GM12874 (cell line): ENCODE measurements at regions not wholly inside any gene's neighbourhood (a gene's known extent, or its start where the extent isn't known, plus 50 kb on each side); places are given as distances from the start of the nearest gene placed in this dataset.

Source experiments
- TF ChIP-seq, protein P1 (sequence below): IDR thresholded peaks from 2 replicates; pipeline ENCODE4 v1.5.1; 2011; ENCODE audit warnings: low read depth, mild to moderate bottlenecking, control low read depth, low read length, moderate library complexity; ENCODE audit not compliant: insufficient read depth

DNA sequence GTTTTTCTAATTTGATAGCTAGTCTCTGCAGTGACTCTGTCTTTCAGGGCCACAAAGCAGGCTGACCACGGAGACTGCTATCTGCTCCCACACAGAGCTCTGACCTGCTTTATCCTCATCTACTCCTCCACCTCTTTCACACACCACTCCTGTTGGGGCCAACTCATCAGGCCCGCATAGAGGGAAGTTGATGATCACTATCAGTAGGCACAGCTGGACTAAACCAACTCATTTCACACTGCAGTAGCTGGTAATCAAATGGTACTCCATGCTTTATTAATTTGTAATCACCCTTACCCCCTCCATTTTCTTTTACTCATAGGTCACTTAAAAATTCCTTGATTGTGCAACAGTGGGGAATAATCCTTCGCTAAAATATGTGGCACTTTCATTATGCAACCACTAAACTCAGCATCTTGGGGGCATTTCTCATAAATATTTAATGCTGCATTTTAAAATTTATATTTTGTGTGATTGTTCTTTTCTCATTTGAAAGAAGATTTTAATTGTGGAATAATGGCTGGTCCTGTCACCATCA lies 249.8 kb upstream of the GCFC2 start:
- TF ChIP-seq, protein P1, sequence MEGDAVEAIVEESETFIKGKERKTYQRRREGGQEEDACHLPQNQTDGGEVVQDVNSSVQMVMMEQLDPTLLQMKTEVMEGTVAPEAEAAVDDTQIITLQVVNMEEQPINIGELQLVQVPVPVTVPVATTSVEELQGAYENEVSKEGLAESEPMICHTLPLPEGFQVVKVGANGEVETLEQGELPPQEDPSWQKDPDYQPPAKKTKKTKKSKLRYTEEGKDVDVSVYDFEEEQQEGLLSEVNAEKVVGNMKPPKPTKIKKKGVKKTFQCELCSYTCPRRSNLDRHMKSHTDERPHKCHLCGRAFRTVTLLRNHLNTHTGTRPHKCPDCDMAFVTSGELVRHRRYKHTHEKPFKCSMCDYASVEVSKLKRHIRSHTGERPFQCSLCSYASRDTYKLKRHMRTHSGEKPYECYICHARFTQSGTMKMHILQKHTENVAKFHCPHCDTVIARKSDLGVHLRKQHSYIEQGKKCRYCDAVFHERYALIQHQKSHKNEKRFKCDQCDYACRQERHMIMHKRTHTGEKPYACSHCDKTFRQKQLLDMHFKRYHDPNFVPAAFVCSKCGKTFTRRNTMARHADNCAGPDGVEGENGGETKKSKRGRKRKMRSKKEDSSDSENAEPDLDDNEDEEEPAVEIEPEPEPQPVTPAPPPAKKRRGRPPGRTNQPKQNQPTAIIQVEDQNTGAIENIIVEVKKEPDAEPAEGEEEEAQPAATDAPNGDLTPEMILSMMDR, result no peak

DNA sequence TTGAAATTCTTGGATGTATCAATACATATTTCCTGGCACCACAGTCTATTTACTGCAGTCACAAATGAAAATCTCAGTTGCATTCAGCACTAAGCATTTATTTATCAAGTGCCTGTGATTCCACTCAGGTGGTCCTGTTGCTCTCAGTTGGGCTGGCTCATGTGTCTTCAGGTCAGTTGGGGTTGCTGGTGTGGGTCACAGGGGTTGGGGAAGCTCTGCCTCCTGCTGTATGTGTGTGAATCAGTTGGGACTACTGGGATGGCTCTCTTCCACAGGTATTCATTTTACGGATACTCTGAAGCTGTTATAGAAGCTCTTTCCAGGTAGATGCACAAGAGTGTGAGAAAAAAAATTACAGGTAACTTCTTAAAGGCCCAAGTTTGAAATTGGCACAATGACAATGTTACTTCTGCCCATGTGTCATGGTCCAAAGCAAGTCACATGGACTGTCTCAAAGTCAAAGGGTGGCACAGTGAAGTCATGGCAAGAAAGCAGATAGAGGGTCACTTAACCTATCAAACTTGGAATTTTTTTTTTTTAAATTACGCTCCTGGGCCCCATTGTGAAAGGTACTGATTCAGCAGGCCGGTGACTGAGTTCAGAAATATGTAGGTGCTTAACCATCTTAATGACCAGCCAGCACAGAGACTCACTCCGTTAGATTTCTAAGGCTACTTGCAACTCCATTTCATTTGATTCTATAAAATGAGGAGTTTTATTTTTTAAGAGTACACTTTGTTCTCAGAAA lies 249.2 kb upstream of the GCFC2 start:
- TF ChIP-seq, protein P1, result no peak

DNA sequence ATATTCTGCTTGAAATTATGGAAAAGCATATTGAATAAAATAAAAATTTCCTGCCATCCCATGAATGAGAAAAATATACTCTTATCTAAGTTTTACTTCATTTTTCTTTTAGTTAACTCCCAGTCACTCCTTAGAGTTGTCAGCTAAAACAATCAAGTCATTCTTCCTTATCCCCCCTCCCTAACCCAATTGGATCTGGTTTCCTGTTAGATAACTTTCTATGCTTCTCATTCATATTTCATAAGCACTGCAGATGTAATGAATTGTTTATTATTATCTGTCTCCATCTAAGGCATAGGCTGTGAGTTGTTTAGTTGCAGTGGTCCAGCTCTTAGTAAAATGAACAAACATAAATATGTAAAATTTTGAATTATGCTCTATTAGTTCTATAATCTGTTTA lies 244.0 kb upstream of the GCFC2 start:
- TF ChIP-seq, protein P1, result no peak

DNA sequence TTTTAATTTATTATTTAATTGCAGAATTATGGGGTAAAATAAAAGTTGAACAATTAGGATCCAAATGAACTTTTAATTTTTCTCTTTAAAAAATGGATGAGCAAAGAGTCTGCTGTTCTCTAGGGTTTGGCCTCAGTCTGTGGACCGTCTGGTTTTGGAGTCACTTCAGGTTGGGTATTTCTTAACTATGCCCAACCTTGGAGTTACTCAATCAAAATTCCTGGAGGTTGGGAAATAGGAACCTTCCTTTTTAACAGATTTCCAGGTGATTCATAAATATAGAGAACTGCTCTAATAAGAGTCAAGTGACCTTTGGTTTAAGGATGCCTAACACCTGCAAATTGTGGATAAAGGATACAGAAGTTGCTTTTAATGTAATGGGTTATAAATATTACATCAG lies 241.5 kb upstream of the GCFC2 start:
- TF ChIP-seq, protein P1, result no peak

DNA sequence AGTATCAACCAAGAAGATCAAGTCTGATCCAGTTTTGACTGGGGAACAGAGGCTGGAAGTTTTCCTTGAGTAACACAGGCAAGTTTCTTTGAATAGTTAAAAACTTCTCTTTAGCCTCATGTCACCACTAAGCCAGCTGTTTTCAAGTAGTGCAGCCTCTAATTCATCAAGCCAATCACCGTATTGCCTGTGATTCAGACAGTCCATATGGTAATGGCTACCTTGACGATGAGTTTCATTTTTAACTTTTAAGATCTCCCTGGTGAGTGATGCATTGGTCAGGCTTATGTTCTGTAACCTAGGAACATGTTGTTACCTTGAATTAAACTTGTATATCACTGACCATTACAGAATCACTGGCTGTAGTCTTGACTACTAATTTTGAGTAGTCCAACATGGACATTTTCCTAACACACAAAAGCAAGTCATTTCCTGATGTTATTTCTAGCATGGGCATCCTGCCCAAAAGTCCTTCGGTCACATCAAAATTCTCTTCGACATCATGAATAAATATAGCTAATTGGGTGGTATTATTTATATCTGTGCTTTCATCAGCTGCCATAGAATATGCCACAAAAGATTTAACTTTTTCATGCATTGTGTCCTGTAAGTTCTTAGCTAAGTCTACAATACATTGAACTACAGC lies 238.8 kb upstream of the GCFC2 start:
- TF ChIP-seq, protein P1, result no peak

DNA sequence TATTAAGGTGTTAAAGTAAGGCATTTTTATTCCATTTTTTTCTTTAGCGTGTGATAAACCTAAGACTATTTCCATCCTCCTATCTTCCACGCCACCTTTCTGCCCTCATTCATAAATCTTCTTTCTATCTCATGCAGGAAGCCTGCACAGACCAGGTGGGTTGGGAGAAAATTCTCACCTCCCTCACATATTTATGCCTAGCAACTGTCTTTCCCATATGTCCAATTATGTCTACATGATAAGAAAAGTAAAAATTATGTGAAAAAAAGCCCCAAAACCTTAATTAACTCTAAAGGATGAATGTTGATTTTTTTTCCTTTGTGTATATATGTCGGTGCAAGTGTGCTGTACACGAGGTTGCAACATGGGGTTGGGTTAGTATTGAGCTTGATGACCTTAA lies 225.6 kb upstream of the GCFC2 start:
- TF ChIP-seq, protein P1, result no peak

DNA sequence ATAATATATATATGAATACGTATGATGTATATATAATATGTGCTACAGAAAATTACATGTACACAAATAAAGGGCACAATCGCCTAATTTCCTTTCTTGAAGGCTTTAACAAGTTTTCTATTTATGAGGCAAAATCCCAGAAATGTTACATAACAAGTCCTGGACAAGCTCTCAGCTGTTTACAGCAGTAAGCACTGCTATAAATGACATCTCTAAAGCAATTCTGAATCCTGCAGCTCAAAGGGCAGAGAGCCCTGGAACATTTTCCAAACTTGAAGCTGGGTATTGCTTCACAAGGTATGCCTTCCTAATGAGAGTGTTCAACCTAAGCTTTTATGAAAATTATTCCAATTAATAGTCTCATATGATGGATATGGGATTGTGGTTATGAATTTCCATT lies 222.3 kb upstream of the GCFC2 start:
- TF ChIP-seq, protein P1, result no peak
